BLaER1 treated with 17β-estradiol and CSF1 and Interleukin-3, amounts not matched to agents 10 nM and 100 nM (cell line): ENCODE measurements at regions not wholly inside any gene's neighbourhood (a gene's known extent, or its start where the extent isn't known, plus 50 kb on each side); places are given as distances from the start of the nearest gene placed in this dataset.

Source experiments
- H3K27ac ChIP-seq, 11 experiments: shearing (Covaris generic); formaldehyde crosslinking; 2 replicates each; pipeline ENCODE4 v1.8.1; 2022
- H3K27me3 ChIP-seq, 11 experiments: shearing (Covaris generic); formaldehyde crosslinking; 2 replicates each; pipeline ENCODE4 v1.8.1; 2022
- H3K36me3 ChIP-seq, 11 experiments: shearing (Covaris generic); formaldehyde crosslinking; 2 replicates each; pipeline ENCODE4 v1.8.1; 2022
- H3K4me1 ChIP-seq, 10 experiments: shearing (Covaris generic); formaldehyde crosslinking; 2 replicates each; pipeline ENCODE4 v1.8.1; 2022
- H3K4me2 ChIP-seq, 11 experiments: shearing (Covaris generic); formaldehyde crosslinking; 2 replicates each; pipeline ENCODE4 v1.8.1; 2022
- H3K4me3 ChIP-seq, 10 experiments: shearing (Covaris generic); formaldehyde crosslinking; 2 replicates each; pipeline ENCODE4 v1.8.1; 2022
- H3K9ac ChIP-seq, 11 experiments: shearing (Covaris generic); formaldehyde crosslinking; 2 replicates each; pipeline ENCODE4 v1.8.1; 2022
- H3K9me3 ChIP-seq, 11 experiments: shearing (Covaris generic); formaldehyde crosslinking; replicated peaks in 1 of 11; 2 replicates each; pipeline ENCODE4 v1.8.1; 2022
- H4K20me1 ChIP-seq, 11 experiments: shearing (Covaris generic); formaldehyde crosslinking; 2 replicates each; pipeline ENCODE4 v1.8.1; 2022
- Cebpa-rat ChIP-seq, 11 experiments: shearing (Covaris generic); IDR thresholded peaks; 2 replicates each; pipeline ENCODE4 v1.8.1; 2022

DNA sequence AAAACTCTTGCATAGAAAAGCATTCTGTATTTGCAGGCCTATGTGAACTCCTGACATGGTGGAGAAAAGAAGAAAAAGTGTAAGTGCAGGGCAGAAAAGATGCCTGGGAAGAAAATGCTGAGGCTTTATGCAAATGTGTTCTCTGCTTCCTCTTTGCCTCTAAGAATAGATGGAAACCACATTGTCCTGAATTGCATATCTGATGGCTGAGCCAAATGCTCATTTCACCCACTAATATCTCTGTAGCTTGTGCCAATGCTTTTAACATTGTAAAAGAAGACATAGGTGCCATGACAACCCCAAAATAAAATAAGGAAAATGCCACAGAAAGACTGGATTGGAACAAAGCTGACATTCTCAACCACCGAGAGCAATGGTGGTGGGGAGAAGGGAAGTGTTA lies 307.4 kb downstream of the GRIA2 start:
- Histone ChIP-seq H3K4me2 (peak overlapping the region in 1 of 11 experiments; percentile 15; a peak in 2 of 22 replicates), H4K20me1 (no peaks in the 10 kb centered on the region), H3K4me1 (peaks cover 0 to 4% (median 0%) of the 10 kb centered on the region in 10 experiments; a peak in 2 of 20 replicates), H3K4me3 (no peak overlapping the region; a peak in 1 of 20 replicates), H3K9ac (no peak overlapping the region), H3K27ac (no peak overlapping the region), H3K9me3 (peaks cover 52 to 95% (median 63%) of the 10 kb centered on the region in 11 experiments), H3K36me3 (no peaks in the 10 kb centered on the region), H3K27me3 (no peaks in the 10 kb centered on the region)
- TF ChIP-seq Cebpa-rat (IDR thresholded peaks at IDR 0.05), result no peak

DNA sequence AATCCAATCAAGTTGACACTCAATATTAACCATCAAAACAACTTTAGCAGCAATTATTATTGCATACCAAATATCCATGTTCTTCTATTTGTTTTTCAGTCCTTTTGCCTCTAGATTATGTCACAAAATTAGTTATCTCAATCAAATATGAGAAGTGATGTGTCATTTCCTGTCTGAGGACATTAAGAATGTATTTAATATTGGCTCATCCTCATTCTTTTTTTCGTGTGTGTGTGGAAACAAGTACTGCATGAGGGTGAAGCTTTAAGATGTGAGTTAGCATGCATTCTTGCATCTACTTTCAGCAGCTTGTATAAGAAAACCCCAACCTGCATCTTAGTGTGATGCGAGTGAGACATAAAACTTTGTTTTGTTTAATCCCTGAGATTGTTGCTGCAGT lies 301.4 kb downstream of the GRIA2 start:
- Histone ChIP-seq H3K9me3 (peaks cover 16 to 38% (median 26%) of the 10 kb centered on the region in 11 experiments), H3K4me2 (peak overlapping the region in 4 of 11 experiments; percentile 6 to 57 (median 48); a peak in 6 of 22 replicates), H4K20me1 (no peaks in the 10 kb centered on the region), H3K4me3 (no peak overlapping the region), H3K27me3 (no peaks in the 10 kb centered on the region), H3K36me3 (no peaks in the 10 kb centered on the region), H3K4me1 (peaks cover 0 to 17% (median 0%) of the 10 kb centered on the region in 10 experiments; a peak in 6 of 20 replicates), H3K27ac (no peak overlapping the region; a peak in 1 of 22 replicates), H3K9ac (no peak overlapping the region)
- no peak for TF ChIP-seq Cebpa-rat (IDR thresholded peaks at IDR 0.05)

DNA sequence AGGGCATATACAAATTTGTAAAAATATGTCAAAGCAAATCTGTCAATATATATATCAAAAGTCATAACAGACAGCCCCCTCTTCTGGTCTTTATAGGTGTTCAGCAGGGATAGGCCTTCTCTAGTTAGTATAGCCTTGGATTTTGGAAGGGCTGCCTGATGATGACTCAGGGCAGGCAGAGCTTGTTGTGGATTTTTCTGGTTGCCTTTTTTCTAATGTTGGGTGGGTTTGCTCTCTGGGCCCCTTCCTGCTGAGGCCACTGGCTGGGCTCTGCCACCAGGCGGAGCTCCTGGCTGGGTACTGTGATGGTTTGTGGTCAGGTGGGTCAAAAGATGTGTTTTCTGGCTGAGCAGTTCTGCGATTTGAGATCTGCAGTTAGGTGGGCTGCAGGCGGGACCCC lies 294.2 kb downstream of the GRIA2 start:
- no peaks in the 10 kb centered on the region for H3K27me3 ChIP-seq
- H3K27ac ChIP-seq, result no peak overlapping the region

DNA sequence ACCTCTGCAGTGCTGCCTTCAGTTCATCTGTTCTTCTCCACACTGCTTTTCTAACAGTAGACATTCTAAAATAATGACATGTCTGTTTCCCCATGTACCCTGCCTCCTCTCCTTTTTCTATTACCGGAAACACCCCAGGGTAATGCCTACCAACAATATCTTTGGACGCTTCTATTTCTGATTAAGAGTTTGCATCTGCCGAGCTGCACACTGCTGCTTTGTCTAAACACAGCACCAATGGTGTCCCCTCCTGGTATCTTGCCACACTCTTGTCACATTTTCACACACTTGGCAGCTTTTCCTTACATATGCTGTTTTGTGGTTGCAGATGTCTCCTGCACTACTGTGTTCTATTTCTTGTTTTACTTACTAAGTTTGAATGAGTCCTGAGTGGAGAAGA lies 288.8 kb downstream of the GRIA2 start:
- Histone ChIP-seq H3K4me1 (peaks cover 0 to 11% (median 3%) of the 10 kb centered on the region in 10 experiments; a peak in 9 of 20 replicates), H3K9ac (no peak overlapping the region; a peak in 1 of 22 replicates), H3K4me3 (no peak overlapping the region), H4K20me1 (no peaks in the 10 kb centered on the region), H3K27me3 (no peaks in the 10 kb centered on the region), H3K27ac (no peak overlapping the region), H3K4me2 (peak overlapping the region in 7 of 11 experiments; percentile 22 to 65 (median 46); a peak in 13 of 22 replicates), H3K36me3 (no peaks in the 10 kb centered on the region), H3K9me3 (no peaks in the 10 kb centered on the region)
- no peak for TF ChIP-seq Cebpa-rat (IDR thresholded peaks at IDR 0.05)

More for the DNA sequence above, 294.2 kb downstream of the GRIA2 start:
- H4K20me1 ChIP-seq, result no peaks in the 10 kb centered on the region
- peak overlapping the region in 2 of 11 experiments; percentile 25 to 51; a peak in 1 of 22 replicates for H3K4me2 ChIP-seq
- no peaks in the 10 kb centered on the region for H3K36me3 ChIP-seq
- peaks cover 0 to 14% (median 3%) of the 10 kb centered on the region in 10 experiments; a peak in 9 of 20 replicates for H3K4me1 ChIP-seq
- H3K9me3 ChIP-seq, result no peaks in the 10 kb centered on the region; a peak in 1 of 22 replicates
- no peak for TF ChIP-seq Cebpa-rat (IDR thresholded peaks at IDR 0.05)
- no peak overlapping the region for H3K4me3 ChIP-seq
- no peak overlapping the region for H3K9ac ChIP-seq

DNA sequence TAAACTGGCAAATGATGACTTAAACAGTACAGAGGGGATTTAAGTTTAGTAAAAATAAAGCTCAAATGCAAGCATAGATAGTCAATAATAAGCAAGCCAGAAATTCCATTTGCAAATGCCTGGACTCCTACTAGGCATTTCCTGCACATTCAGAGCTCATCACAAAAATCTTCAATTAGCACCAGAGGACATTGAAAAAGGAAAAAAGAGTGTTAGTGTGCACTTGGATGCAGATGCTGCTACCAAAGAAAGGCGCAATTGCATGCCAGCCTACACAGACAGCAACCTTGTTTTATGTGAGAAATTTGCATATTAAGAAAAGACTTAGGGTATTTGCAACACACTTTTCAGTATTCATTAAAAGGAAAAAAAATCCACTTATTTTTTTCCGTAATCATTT lies 282.1 kb downstream of the GRIA2 start:
- Histone ChIP-seq H3K4me1 (no peaks in the 10 kb centered on the region), H3K36me3 (no peaks in the 10 kb centered on the region), H3K4me2 (no peak overlapping the region), H3K27me3 (no peaks in the 10 kb centered on the region), H4K20me1 (no peaks in the 10 kb centered on the region), H3K9me3 (no peaks in the 10 kb centered on the region), H3K27ac (no peak overlapping the region), H3K4me3 (no peak overlapping the region), H3K9ac (no peak overlapping the region)
- TF ChIP-seq Cebpa-rat (IDR thresholded peaks at IDR 0.05), result no peak

DNA sequence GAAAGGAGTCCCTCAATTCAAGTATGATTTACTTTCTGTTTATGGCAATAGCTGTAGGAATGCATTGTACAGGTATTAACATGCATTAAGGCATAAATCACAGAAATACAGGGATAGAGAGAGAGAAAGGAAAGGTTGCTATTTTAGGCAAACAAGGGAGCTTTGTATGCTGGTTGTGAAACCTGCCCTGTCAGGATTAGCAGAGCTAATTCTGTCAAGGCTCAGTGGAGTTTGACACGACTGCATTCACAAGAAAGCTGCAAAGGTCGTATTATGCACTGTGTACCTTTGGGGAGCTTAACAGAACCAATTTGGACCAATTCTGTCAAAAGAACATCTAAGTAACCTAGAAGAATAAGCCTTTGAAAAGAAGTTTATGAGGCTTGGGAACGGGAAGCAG lies 239.3 kb downstream of the GRIA2 start:
- no peak overlapping the region for H3K9ac ChIP-seq
- H3K27me3 ChIP-seq, result no peaks in the 10 kb centered on the region
- no peak for TF ChIP-seq Cebpa-rat (IDR thresholded peaks at IDR 0.05)
- no peaks in the 10 kb centered on the region for H3K4me1 ChIP-seq
- no peak overlapping the region for H3K4me3 ChIP-seq
- H3K4me2 ChIP-seq, result no peak overlapping the region
- H3K9me3 ChIP-seq, result peaks cover 0 to 5% (median 0%) of the 10 kb centered on the region in 11 experiments; a peak in 2 of 22 replicates
- no peak overlapping the region for H3K27ac ChIP-seq
- no peaks in the 10 kb centered on the region for H4K20me1 ChIP-seq
- no peaks in the 10 kb centered on the region for H3K36me3 ChIP-seq

DNA sequence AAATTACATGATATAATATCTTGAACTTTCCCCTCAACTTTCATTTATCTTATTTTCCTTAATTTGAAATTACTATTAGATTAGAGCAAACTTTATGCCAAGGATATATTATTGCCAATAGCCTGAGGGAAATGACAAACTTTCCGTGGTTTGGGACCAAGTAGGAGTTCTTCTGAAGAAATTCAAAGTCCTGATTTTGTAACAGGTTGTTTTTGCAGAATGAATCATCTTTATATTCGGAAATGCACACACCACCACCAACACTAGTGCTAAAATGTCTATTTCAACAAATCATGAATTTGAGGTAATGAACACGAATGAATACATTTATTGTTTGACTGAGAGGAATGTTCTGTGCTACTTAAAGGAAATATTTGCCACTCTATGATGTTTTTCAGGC lies 226.7 kb downstream of the GRIA2 start:
- Histone ChIP-seq H3K27me3 (no peaks in the 10 kb centered on the region), H4K20me1 (no peaks in the 10 kb centered on the region), H3K4me3 (no peak overlapping the region), H3K9ac (no peak overlapping the region), H3K36me3 (no peaks in the 10 kb centered on the region), H3K27ac (no peak overlapping the region), H3K4me2 (no peak overlapping the region), H3K9me3 (no peaks in the 10 kb centered on the region), H3K4me1 (no peaks in the 10 kb centered on the region)
- TF ChIP-seq Cebpa-rat (IDR thresholded peaks at IDR 0.05), result no peak

DNA sequence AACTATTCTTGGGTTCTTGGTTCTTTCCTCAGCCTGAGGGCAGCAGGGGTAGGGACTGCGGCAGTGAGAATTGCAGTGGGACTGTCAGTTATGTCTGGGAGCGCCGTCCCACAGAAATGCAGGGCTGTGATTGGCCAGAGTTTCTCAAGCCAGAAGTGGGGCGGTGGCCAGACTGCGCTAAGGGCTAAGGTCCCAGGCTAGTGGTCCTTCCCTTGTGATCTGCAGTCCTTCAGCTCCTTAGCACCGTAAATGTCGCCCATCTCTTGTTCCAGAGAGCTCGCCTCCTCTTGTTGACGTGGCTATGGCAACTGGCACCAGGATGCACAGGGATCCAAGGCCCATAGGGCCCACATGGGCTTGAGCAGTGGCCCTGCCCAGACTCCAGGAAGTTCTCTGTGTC lies 223.5 kb downstream of the GRIA2 start:
- H3K9me3 ChIP-seq, result no peaks in the 10 kb centered on the region
- no peaks in the 10 kb centered on the region for H3K27me3 ChIP-seq
- H3K4me2 ChIP-seq, result no peak overlapping the region
- no peaks in the 10 kb centered on the region for H3K4me1 ChIP-seq
- H3K4me3 ChIP-seq, result no peak overlapping the region
- no peaks in the 10 kb centered on the region for H3K36me3 ChIP-seq
- H3K9ac ChIP-seq, result no peak overlapping the region
- H3K27ac ChIP-seq, result no peak overlapping the region
- no peaks in the 10 kb centered on the region for H4K20me1 ChIP-seq
- TF ChIP-seq Cebpa-rat (IDR thresholded peaks at IDR 0.05), result no peak

DNA sequence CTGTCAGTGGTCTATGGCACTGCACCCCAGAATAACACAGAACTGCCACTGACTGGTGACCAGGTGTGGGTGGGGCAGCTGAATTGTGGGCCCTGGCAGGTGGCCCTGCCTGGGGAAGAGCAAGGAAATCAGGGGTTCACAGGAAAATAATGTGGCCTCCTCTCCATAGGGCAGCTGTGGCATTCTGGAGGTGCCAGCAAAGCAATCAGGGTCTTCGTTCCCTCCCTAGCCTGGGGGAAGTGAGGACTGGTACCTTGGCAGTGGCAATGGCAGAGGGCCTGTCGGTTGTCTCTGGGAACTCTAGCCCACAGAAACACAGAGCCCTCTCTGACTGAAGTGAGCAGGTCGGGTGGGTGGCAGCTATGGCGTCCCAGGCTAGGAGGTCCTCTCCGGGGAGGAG lies 223.0 kb downstream of the GRIA2 start:
- TF ChIP-seq Cebpa-rat (IDR thresholded peaks at IDR 0.05), result no peak
- no peaks in the 10 kb centered on the region for H3K36me3 ChIP-seq
- no peak overlapping the region for H3K4me3 ChIP-seq
- no peaks in the 10 kb centered on the region for H3K9me3 ChIP-seq
- H3K27me3 ChIP-seq, result no peaks in the 10 kb centered on the region
- no peak overlapping the region for H3K9ac ChIP-seq
- H3K4me1 ChIP-seq, result no peaks in the 10 kb centered on the region
- H3K27ac ChIP-seq, result no peak overlapping the region
- H4K20me1 ChIP-seq, result no peaks in the 10 kb centered on the region
- no peak overlapping the region for H3K4me2 ChIP-seq

DNA sequence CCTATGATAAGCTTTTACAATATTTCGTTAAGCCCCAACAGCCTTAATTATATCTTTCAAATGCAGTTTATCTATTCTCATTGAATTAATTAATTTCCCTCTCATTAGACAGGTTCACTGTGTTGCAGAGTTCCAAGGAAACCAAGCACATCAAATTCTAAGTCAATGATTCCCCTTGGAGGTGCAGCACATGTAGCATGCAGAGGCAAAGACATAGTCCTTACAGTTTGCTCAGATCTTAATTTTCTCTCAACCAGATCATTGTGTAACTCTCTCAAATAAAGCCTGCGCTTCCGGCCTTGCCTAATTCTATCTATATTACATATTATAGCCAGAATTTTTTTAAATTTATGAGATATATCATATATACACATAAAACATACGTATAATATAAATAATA lies 205.4 kb downstream of the GRIA2 start:
- TF ChIP-seq Cebpa-rat (IDR thresholded peaks at IDR 0.05), result no peak
- Histone ChIP-seq H4K20me1 (no peaks in the 10 kb centered on the region), H3K4me1 (no peaks in the 10 kb centered on the region)

More for the DNA sequence above, 205.4 kb downstream of the GRIA2 start:
- Histone ChIP-seq H3K27me3 (no peaks in the 10 kb centered on the region), H3K36me3 (no peaks in the 10 kb centered on the region), H3K27ac (no peak overlapping the region), H3K4me3 (no peak overlapping the region), H3K4me2 (no peak overlapping the region), H3K9ac (no peak overlapping the region), H3K9me3 (peaks cover 0 to 6% (median 0%) of the 10 kb centered on the region in 11 experiments; a peak in 2 of 22 replicates)
